ENCODE measurements at regions not wholly inside any gene's neighbourhood (a gene's known extent, or its start where the extent isn't known, plus 50 kb on each side); places are given as distances from the start of the nearest gene placed in this dataset.
"Not testable (repeated sequence)": the region's sequence is repeated elsewhere in the genome, so short reads cannot be mapped to it uniquely, and the experiment has no call there.

DNA sequence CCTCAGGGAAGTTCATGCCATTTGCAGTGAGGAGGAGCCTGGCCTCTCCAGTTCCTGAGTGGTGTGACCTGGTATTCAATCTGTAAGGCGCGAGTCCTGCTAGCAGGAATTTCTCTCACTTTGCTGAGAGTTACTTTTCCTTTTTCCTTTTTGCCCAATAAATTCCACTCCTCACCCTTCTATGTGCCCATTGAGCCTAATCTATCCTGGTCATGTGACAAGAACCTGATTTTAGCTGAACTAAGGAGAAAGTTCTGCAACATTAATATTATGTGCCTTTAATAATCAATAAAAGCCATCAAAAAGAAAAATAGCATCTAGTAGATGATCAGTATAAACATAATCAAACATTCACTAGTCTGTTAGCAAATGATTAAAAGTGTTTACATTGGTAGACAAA is 136.1 kb upstream of the POGK start:
- DNase-seq: no peak

DNA sequence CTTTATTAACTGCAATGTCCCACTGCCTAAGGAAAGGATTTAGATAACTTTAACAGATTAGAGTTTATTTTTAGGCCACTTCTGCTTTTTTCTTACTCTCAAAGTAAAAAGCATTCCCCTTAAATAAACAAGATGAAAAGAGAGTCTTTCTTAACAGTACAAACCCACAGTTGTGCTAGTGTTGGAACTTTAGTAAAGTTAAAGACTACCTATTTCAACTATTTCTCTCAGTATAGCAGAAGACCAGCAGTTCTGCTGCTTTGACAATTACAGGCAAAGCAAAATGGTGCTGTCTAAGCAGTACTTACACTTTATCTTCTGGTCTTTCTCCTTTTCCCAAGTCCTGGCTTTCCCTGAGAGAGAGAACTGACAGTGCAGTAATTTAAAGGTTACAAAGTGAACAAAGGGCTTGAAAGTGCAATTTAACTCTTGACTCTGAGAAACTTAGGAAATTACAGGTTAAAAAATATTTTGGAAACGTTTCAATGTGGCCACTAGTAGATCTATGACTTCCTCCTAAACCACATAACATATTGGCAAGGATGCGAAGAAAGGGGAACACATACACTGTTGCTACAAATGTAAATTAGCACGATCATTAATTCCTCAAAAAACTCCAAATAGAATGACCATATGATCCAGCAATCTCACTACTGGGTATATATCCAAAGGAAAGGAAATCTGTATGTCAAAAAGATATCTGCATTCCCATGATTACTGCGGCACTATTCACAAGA is 135.4 kb upstream of the POGK start:
- no peak for DNase-seq

DNA sequence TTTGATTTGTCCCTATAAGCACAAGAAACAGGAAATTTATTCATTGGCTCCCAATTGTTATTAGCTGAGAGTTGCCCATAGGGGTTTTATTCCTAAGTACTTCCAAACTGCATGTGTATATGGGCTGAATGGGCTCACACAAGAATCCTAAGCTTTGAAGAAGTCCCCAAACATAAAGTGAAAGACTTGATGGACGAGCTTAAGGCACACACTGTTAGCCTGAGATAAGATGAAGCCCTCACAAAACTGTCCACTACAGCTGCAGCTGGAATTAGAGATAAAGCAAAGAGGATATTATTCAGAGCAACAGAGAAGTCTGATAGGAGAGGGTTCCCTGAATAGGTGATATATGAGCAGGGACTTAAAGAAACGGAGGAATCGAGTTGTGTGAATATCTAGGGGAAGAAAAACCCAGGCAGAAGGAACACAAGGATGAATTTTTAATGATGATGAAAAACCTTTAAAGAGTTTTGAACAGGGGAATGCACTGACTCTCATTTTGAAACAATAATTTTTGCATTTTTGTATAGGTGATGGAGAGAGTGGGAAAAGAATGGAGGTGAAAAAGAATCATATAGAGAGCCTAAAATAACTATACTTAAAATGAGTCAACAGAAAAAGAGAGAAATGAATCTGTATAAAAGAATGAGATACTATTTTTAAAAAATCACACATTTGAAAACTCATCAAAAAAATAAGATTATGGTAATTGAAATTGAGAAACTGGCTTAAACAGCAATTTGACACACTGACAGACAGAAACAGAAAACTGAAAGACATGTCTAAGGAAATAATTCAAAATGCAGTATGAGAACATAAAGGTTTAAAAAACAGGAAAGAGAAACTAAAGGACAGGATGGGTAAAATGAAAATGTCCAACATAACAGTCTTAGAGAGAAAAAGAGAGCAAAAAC is 133.6 kb upstream of the POGK start:
- DNase-seq: no peak

DNA sequence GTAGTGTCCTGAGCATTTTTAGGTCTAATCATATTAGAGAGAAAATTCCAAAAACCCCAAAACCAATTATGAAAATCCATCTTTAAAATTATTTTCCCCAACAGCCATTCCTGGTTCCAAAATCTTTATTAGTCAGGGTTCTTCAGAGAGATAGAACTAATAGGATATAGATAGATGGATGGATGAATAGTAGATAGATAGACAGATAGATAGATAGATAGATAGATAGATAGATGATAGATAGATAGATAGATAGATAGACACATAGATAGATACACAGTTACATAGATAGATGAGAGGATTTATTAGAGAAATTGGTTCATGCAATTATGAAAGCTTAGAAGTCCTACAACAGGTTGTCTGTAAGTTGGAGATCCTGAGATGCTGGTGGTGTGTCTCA is 122.7 kb upstream of the POGK start:
- no peak for DNase-seq

DNA sequence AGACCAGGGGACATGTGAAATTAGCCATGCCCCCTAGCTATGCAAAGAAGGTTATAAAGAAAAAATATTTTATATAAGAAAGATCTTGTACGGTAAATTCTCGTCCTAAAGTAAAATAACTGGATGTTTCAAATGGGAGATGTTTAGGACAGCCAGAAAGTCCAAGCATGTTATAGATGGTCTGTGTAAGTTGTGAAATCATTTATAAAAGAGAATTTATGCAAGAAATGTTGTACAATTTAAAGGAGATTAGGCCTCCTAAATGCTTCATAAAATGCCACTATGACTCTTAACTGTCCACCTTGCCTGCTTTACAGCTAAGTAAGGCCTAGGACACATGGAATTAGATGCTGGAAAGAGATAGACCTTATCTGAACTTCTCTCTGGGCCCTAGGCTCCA is 118.1 kb upstream of the POGK start:
- DNase-seq: no peak

DNA sequence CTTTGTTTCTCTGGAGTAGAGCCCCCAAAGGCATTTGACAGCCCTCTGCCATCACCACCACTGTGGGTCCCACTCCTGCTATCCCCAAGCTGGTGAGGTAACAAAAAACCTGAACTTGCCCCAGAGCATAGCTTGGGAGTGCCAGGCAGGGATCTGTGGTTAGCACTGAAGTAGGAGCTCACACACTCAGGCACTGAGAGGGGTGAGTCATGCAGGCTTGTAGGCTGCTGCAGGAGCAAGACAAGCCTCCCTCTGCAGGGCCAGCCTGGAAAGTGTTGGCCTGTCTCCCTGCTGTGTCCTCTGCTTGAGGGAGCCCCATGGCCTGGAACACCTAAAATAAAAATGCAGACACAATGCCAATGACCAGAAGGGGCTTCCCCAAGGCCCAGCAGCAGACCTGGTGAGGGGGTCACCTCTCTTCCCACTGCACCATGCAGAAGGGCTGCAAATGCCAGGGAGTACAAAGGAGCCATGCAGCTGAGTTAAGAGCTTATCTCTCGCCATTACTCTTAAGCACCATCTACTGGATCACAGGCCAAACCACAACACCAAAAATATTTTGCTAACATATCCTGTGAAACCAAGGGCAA is 108.9 kb upstream of the POGK start:
- DNase-seq: no peak

DNA sequence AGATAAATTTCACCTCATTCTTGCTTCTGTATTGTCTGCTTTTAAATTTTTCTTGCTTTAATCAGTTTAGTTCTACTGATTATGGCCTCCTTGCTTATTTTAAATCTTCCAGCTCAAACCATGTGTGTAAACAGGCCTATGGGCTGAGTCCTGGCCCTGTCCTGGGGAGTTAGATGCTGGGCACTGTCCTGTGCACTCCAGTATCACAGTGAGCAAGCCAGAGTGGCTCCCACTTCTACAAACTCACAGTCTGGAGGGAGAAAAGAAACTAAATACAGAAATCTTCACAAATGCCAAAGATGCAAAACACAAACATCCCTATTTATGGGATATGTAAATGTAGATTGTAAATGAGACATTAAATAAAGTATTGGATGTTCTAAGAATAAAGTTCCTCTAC is 101.1 kb upstream of the POGK start:
- DNase-seq: no peak

DNA sequence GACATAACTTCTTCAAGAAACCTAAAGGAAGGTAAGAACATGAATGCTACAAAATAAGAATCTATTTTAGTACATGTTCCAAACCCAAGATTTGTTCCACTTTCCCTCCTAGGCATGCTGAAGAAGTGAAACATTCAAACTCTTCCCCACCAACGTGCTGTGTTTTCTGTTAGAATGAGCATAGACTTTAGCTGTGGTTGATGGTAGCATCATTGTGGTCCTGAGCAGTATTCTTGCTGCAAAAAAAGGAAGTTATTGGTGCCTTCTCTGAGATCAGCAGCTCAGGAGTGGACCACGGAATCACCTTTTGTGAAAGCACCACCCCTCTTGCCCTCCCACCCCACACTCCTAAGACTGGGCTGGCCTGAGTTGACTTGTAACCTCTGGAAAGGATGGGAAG is 100.4 kb upstream of the POGK start:
- DNase-seq: no peak

DNA sequence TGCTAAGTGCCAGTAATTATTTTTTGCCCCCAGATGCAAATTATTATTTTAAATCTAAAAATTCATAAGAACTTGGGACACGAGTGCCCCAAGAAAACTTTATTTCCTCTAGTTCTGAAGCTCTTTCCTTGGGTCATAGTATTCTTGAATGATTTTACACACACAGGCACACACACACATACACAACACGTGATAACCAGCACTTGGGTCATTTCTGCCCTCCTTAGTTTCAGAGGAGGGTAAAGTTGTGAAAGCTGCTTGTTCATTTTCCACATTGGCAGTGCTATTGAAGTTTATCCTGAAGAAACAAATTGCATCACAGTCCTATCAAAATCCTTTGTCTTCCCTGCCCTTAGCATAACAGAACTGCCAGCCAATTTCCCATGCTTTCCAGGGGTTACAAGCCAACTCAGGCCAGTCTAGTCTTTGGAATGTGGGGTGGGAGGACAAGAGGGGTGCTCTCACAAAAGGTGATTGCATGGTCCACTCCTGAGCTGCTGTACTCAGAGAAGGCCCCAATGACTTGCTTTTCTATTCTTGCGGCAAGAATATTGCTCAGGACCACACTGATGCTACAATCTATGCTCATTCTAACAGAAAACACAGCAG is 98.5 kb upstream of the POGK start:
- no peak for DNase-seq

DNA sequence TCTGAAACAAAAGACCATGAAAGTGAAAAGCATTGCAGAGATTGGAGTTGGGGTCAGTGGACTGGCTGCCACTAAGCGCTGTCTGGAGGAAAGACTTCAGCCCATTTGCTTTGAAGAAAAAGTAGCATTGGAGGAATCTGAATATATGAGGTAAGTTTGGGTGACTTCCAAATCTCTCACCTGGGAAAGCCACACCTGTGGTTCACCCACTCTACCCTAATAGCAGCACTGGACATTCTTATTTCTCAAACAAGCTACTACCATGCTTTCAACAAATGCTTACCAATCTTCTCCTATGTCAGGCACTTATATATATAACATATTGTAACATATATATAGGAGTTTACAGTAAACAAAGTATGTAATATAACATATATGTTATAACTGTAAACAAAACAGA is 76.0 kb upstream of the POGK start:
- DNase-seq: no peak

DNA sequence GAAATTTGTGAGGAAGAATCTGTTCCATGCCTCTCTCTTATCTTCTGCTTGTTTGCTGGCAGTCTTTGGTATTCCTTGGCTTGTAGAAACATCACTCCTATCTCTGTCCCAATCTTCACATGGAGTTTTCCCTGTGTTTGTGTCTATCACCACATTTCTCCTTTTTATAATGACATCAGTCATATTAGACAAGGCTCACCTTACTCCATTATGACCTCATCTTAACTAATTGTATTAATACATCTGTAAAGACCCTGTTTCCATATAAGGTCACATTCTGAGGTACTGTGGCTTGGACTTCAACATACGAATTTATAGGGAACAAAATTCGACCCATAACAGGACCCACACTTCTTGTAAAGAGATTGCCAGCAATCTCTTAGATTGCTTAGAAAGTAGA is 72.3 kb upstream of the POGK start:
- no peak for DNase-seq

DNA sequence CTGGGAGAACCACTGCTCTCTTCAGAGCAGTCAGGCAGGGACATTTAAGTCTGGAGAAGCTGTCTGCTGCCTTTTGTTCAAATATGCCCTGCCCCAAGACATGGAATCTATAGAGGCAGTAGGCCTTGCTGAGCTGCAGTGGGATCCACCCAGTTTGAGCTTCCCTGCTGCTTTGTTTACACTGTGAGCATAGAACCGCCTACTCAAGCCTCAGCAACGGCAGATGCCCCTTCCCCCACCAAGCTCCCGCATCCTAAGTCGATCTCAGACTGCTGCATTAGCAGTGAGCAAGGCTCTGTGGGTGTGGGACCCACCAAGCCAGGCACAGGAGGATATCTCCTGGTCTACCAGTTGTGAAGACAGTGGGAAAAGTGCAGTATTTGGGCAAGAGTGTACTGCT is 54.6 kb upstream of the POGK start:
- DNase-seq: not testable (repeated sequence)

DNA sequence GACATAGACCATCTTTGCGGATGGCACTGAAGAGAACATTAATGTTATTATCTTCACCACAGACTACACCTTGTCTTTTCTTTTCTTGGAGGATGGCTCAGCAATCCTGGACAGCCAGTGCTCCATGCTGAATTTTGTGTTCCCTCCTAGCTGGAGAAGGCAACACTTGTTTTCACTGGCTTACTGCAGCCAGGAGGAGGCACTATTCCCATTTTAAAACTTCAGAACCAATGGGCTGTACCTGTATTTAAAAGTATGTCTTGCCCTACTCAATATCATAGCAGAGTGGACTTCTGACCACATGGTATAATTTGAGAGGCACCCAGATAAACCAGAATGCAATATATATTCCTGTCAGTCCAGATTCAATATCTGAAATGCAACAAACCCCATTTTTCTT is 53.3 kb upstream of the POGK start:
- DNase-seq: no peak

DNA sequence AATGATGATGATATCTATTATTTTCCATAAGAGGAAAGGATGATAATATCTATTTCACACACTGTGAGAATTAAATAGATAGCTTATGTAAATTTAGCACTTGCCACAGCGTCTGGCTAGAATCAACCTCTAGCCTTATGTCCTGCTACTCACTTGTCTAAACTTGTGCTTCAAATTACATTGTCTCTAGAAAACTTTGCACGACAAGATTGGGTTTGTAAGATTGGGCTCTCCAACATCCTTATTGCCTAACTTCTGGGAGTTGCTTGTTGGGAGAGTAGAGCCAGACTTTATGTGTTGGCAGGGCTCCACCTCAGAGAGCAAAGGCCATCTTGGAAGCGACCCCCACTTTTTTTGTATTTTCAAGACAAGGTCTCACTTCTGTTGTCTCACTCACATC is 50.0 kb upstream of the POGK start:
- DNase-seq: no peak

Data from hippocampal formation (tissue), 2 donors.